ENCODE measurements at regions not wholly inside any gene's neighbourhood (a gene's known extent, or its start where the extent isn't known, plus 50 kb on each side); places are given as distances from the start of the nearest gene placed in this dataset.
"Not testable (repeated sequence)": the region's sequence is repeated elsewhere in the genome, so short reads cannot be mapped to it uniquely, and the experiment has no call there.

DNA sequence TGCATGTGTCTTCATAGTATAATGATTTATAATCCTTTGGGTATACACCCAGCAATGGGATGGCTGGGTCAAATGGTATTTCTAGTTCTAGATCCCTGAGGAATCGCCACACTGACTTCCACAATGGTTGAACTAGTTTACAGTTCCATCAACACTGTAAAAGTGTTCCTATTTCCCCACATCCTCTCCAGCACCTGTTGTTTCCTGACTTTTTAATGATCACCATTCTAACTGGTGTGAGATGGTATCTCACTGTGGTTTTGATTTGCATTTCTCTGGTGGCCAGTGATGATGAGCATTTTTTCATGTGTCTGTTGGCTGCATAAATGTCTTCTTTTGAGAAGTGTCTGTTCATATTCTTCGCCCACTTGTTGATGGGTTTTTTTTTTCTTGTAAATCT lies 152.2 kb upstream of the NAMPT start:
- TF ChIP-seq CTCF, POLR2A (IDR thresholded peaks at IDR 0.05): not testable (repeated sequence)
